Spinal cord (tissue), 9 donors: ENCODE measurements at regions not wholly inside any gene's neighbourhood (a gene's known extent, or its start where the extent isn't known, plus 50 kb on each side); places are given as distances from the start of the nearest gene placed in this dataset.
A peak's percentile ranks its signal among the peaks of the same experiment; 100 is the strongest.

Source experiments
- DNase-seq, 6 donors: peaks; one replicate each; pipeline versions ENCODE4 v3.0.0 to v3.0.0-alpha.2; 2013 to 2015; ENCODE audit warnings: low spot score in 6 of 6, low read depth in 4 of 6
- H3K27ac ChIP-seq: one replicate; pipeline ENCODE4 v1.5.1; 2013; ENCODE audit warnings: low read depth, low read length, control low read depth
- H3K27me3 ChIP-seq: one replicate; pipeline ENCODE4 v1.6.1; 2013; ENCODE audit warnings: low read length; ENCODE audit not compliant: control insufficient read depth, insufficient read depth
- H3K36me3 ChIP-seq: one replicate; pipeline ENCODE4 v1.6.1; 2013; ENCODE audit warnings: low read length; ENCODE audit not compliant: control insufficient read depth, insufficient read depth
- H3K4me1 ChIP-seq: one replicate; pipeline ENCODE4 v1.6.1; 2013; ENCODE audit warnings: low read length; ENCODE audit not compliant: control insufficient read depth, insufficient read depth
- H3K4me3 ChIP-seq: one replicate; pipeline ENCODE4 v1.5.1; 2013; ENCODE audit warnings: low read depth, low read length, control low read depth
- H3K9me3 ChIP-seq: one replicate; pipeline ENCODE4 v1.6.1; 2013; ENCODE audit warnings: low read length; ENCODE audit not compliant: control insufficient read depth, insufficient read depth
- WGBS: methylation state at CpG from one replicate; pipeline ENCODE4 v1.1.5; 2013; ENCODE audit warnings: missing lambda C conversion rate; ENCODE audit not compliant: insufficient coverage; 5-methylcytosine and 5-hydroxymethylcytosine counted together
- donor health status: healthy.

GRCh38 chr5:169503886-169504285 is 79.7 kb upstream of the SPDL1 start:
- no peaks in the 10 kb centered on the region for H3K36me3 ChIP-seq
- H3K4me1 ChIP-seq = no peaks in the 10 kb centered on the region
- DNase-seq = peak in 1 of 6 donors; percentile 2
- no peak overlapping the region for H3K4me3 ChIP-seq
- WGBS = no CpG with 5 or more reads among the region's 5 CpGs
- no peaks in the 10 kb centered on the region for H3K27me3 ChIP-seq
- no peak overlapping the region for H3K27ac ChIP-seq
- H3K9me3 ChIP-seq = no peaks in the 10 kb centered on the region

- no peak overlapping the region for H3K27ac ChIP-seq
- no peak for DNase-seq
- no peaks in the 10 kb centered on the region for H3K27me3 ChIP-seq
- no peaks in the 10 kb centered on the region for H3K36me3 ChIP-seq
- no peaks in the 10 kb centered on the region for H3K4me1 ChIP-seq
- no peaks in the 10 kb centered on the region for H3K9me3 ChIP-seq
- no CpG with 5 or more reads among the region's 2 CpGs for WGBS
- H3K4me3 ChIP-seq = no peak overlapping the region
These were observed 83.5 kb upstream of the SPDL1 start for GRCh38 chr5:169499990-169500505.

- WGBS = no CpG with 5 or more reads among the region's 1 CpG
- H3K27me3 ChIP-seq = no peaks in the 10 kb centered on the region
- H3K36me3 ChIP-seq = no peaks in the 10 kb centered on the region
These were observed 86.7 kb upstream of the SPDL1 start for GRCh38 chr5:169496878-169497277.

GRCh38 chr5:169494941-169495548 is 88.5 kb upstream of the SPDL1 start:
- H3K9me3 ChIP-seq = no peaks in the 10 kb centered on the region

More at GRCh38 chr5:169496878-169497277, 86.7 kb upstream of the SPDL1 start:
- DNase-seq = no peak
- no peaks in the 10 kb centered on the region for H3K4me1 ChIP-seq
- no peaks in the 10 kb centered on the region for H3K9me3 ChIP-seq
- H3K4me3 ChIP-seq = no peak overlapping the region
- no peak overlapping the region for H3K27ac ChIP-seq

GRCh38 chr5:169494383-169494935 is 89.1 kb upstream of the SPDL1 start:
- H3K9me3 ChIP-seq = no peaks in the 10 kb centered on the region
- peak in 5 of 6 donors; percentile 0 to 74 (median 7) for DNase-seq
- H3K4me3 ChIP-seq = no peak overlapping the region
- 0% methylated on average over 1 of the region's 2 CpGs for WGBS
- no peak overlapping the region for H3K27ac ChIP-seq
- H3K27me3 ChIP-seq = no peaks in the 10 kb centered on the region
- no peaks in the 10 kb centered on the region for H3K4me1 ChIP-seq
- H3K36me3 ChIP-seq = no peaks in the 10 kb centered on the region

More at GRCh38 chr5:169494941-169495548, 88.5 kb upstream of the SPDL1 start:
- WGBS = no CpG with 5 or more reads among the region's 4 CpGs
- peak; percentile 3 to 64 (median 14) for DNase-seq
- Histone ChIP-seq H3K27me3 (no peaks in the 10 kb centered on the region), H3K4me1 (no peaks in the 10 kb centered on the region), H3K27ac (no peak overlapping the region), H3K4me3 (no peak overlapping the region), H3K36me3 (no peaks in the 10 kb centered on the region)

- no peak for DNase-seq
- H3K9me3 ChIP-seq = peaks cover 5% of the 10 kb centered on the region
- H3K4me1 ChIP-seq = no peaks in the 10 kb centered on the region
- no peak overlapping the region for H3K27ac ChIP-seq
- no peak overlapping the region for H3K4me3 ChIP-seq
- no CpG with 5 or more reads among the region's 3 CpGs for WGBS
- H3K36me3 ChIP-seq = no peaks in the 10 kb centered on the region
- peaks cover 2% of the 10 kb centered on the region for H3K27me3 ChIP-seq
These were observed 109.3 kb upstream of the SPDL1 start for GRCh38 chr5:169474226-169474625.

GRCh38 chr5:169472544-169472943 is 111.0 kb upstream of the SPDL1 start:
- DNase-seq = no peak
- no CpG with 5 or more reads among the region's 5 CpGs for WGBS
- H3K9me3 ChIP-seq = peaks cover 4% of the 10 kb centered on the region

GRCh38 chr5:169471021-169471420 is 112.6 kb upstream of the SPDL1 start:
- no peaks in the 10 kb centered on the region for H3K36me3 ChIP-seq
- no peak overlapping the region for H3K27ac ChIP-seq
- no peak overlapping the region for H3K4me3 ChIP-seq
- DNase-seq = peak in 2 of 6 donors; percentile 2 to 58
- H3K9me3 ChIP-seq = peaks cover 2% of the 10 kb centered on the region
- WGBS = 56% methylated on average over 3 of the region's 4 CpGs
- no peaks in the 10 kb centered on the region for H3K4me1 ChIP-seq
- peaks cover 2% of the 10 kb centered on the region for H3K27me3 ChIP-seq

More at GRCh38 chr5:169472544-169472943, 111.0 kb upstream of the SPDL1 start:
- Histone ChIP-seq H3K36me3 (no peaks in the 10 kb centered on the region), H3K4me3 (no peak overlapping the region), H3K4me1 (no peaks in the 10 kb centered on the region), H3K27ac (no peak overlapping the region), H3K27me3 (peaks cover 2% of the 10 kb centered on the region)

GRCh38 chr5:169467041-169467771 is 116.4 kb upstream of the SPDL1 start:
- WGBS = no CpG with 5 or more reads among the region's 5 CpGs
- H3K36me3 ChIP-seq = no peaks in the 10 kb centered on the region
- no peaks in the 10 kb centered on the region for H3K4me1 ChIP-seq
- H3K4me3 ChIP-seq = no peak overlapping the region
- no peaks in the 10 kb centered on the region for H3K9me3 ChIP-seq
- DNase-seq = no peak
- H3K27me3 ChIP-seq = peaks cover 2% of the 10 kb centered on the region
- H3K27ac ChIP-seq = no peak overlapping the region
